OCI-LY1 (cell line): ENCODE measurements at regions not wholly inside any gene's neighbourhood (a gene's known extent, or its start where the extent isn't known, plus 50 kb on each side); places are given as distances from the start of the nearest gene placed in this dataset.

Source experiments
- CTCF ChIP-seq: fragments of 200-600 bp; sonication (generic), shearing (Covaris generic); IDR thresholded peaks from 2 replicates; pipeline ENCODE4 v1.5.1; 2017; ENCODE audit warnings: mild to moderate bottlenecking, antibody characterized with exemption, low read length, moderate library complexity, mixed read lengths
- EZH2 ChIP-seq: fragments of 200-600 bp; sonication (generic), shearing (Covaris generic); IDR thresholded peaks from 2 replicates; pipeline ENCODE4 v1.8.0; 2017; ENCODE audit warnings: borderline replicate concordance, mixed run types, mild to moderate bottlenecking, antibody characterized with exemption, low read length, moderate library complexity, mixed read lengths

GRCh38 chrX:28391528-28391927, 195.7 kb upstream of the IL1RAPL1 start:
- TF ChIP-seq CTCF (no peak), EZH2 (no peak)
